OCI-LY3 (cell line): ENCODE measurements at regions not wholly inside any gene's neighbourhood (a gene's known extent, or its start where the extent isn't known, plus 50 kb on each side); places are given as distances from the start of the nearest gene placed in this dataset.

Source experiments
- H2AFZ ChIP-seq: fragments of 200-600, 300-600 bp; shearing (Covaris generic); 2 replicates; pipeline ENCODE4 v1.6.0; 2014; ENCODE audit warnings: antibody characterized with exemption, low read depth, low read length
- H3K27ac ChIP-seq: fragments of 200-600, 300-600 bp; sonication (generic); 2 replicates; pipeline ENCODE4 v1.5.1; 2014; ENCODE audit warnings: mild to moderate bottlenecking, low read length, moderate library complexity, mixed read lengths
- H3K27me3 ChIP-seq: fragments of 200-600, 300-600 bp; sonication (generic); 2 replicates; pipeline ENCODE4 v1.6.1; 2014; ENCODE audit warnings: low read depth, low read length, mixed read lengths
- H3K36me3 ChIP-seq: fragments of 200-600, 300-600 bp; sonication (generic); replicated peaks from 2 replicates; pipeline ENCODE3; 2014; ENCODE audit warnings: low read depth, low read length, mixed read lengths
- H3K4me1 ChIP-seq: fragments of 300-600, 200-600 bp; sonication (generic); 2 replicates; pipeline ENCODE4 v1.6.1; 2014; ENCODE audit warnings: low read length, mixed read lengths
- H3K4me2 ChIP-seq: fragments of 200-600, 300-600 bp; sonication (generic); 2 replicates; pipeline ENCODE4 v1.6.1; 2014; ENCODE audit warnings: low read length, mixed read lengths
- H3K4me3 ChIP-seq: fragments of 300-600, 200-600 bp; sonication (generic); 2 replicates; pipeline ENCODE4 v1.5.1; 2014; ENCODE audit warnings: antibody characterized with exemption, mild to moderate bottlenecking, low read length, moderate library complexity
- H3K79me2 ChIP-seq: fragments of 300-600, 200-600 bp; shearing (Covaris generic); 2 replicates; pipeline ENCODE4 v1.6.1; 2014; ENCODE audit warnings: mild to moderate bottlenecking, low read length, mixed read lengths
- H3K9ac ChIP-seq: fragments of 300-600, 200-600 bp; shearing (Covaris generic); 2 replicates; pipeline ENCODE4 v1.6.0; 2014; ENCODE audit warnings: mild to moderate bottlenecking, low read length, moderate library complexity
- H3K9me3 ChIP-seq: fragments of 200-600, 300-600 bp; shearing (Covaris generic); 2 replicates; pipeline ENCODE4 v1.6.1; 2014; ENCODE audit warnings: low read length, mixed read lengths; ENCODE audit not compliant: insufficient read depth
- H4K20me1 ChIP-seq: fragments of 200-600, 300-600 bp; sonication (generic); 2 replicates; pipeline ENCODE4 v1.6.1; 2016; ENCODE audit warnings: low read length, mixed read lengths; ENCODE audit not compliant: insufficient read depth
- EZH2phosphoT487 ChIP-seq: fragments of 200-600 bp; shearing (Covaris generic); IDR thresholded peaks from 2 replicates; pipeline ENCODE4 v1.6.1; 2018; ENCODE audit warnings: antibody characterized with exemption, mixed run types, low read depth
- TF ChIP-seq, protein P1 (sequence below): fragments of 200-600, 300-600 bp; sonication (generic); IDR thresholded peaks from 2 replicates; pipeline ENCODE4 v1.5.1; 2014; ENCODE audit warnings: antibody characterized with exemption, low read length, low read depth

DNA sequence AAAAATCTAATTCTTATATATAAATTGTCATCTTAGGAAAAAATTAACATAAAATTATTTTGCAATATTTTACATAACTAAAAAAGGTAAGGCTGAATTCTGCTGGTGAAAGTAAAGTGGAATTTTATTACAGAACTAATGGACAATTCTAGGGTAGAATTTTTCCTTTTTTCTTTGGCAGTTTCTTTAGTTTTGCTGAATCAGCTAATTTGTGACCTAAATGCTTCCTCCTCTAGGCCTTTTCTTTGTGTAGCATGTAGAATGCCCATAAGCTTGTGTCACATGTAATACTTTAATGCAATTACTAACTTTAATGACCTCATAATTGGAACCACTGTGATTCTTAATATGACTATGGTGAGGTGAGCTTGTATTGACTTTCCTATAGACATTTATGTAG, 1378.4 kb upstream of the ADGRL4 start:
- Histone ChIP-seq H3K27ac (no peak overlapping the region), H3K36me3 (no peaks in the 10 kb centered on the region), H4K20me1 (no peaks in the 10 kb centered on the region), H2AFZ (no peak overlapping the region), H3K4me2 (no peak overlapping the region), H3K27me3 (no peaks in the 10 kb centered on the region), H3K9ac (no peak overlapping the region), H3K79me2 (no peaks in the 10 kb centered on the region), H3K9me3 (no peaks in the 10 kb centered on the region), H3K4me3 (no peak overlapping the region), H3K4me1 (no peaks in the 10 kb centered on the region)
- TF ChIP-seq, protein P1, sequence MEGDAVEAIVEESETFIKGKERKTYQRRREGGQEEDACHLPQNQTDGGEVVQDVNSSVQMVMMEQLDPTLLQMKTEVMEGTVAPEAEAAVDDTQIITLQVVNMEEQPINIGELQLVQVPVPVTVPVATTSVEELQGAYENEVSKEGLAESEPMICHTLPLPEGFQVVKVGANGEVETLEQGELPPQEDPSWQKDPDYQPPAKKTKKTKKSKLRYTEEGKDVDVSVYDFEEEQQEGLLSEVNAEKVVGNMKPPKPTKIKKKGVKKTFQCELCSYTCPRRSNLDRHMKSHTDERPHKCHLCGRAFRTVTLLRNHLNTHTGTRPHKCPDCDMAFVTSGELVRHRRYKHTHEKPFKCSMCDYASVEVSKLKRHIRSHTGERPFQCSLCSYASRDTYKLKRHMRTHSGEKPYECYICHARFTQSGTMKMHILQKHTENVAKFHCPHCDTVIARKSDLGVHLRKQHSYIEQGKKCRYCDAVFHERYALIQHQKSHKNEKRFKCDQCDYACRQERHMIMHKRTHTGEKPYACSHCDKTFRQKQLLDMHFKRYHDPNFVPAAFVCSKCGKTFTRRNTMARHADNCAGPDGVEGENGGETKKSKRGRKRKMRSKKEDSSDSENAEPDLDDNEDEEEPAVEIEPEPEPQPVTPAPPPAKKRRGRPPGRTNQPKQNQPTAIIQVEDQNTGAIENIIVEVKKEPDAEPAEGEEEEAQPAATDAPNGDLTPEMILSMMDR = no peak
- TF ChIP-seq EZH2phosphoT487 = no peak

DNA sequence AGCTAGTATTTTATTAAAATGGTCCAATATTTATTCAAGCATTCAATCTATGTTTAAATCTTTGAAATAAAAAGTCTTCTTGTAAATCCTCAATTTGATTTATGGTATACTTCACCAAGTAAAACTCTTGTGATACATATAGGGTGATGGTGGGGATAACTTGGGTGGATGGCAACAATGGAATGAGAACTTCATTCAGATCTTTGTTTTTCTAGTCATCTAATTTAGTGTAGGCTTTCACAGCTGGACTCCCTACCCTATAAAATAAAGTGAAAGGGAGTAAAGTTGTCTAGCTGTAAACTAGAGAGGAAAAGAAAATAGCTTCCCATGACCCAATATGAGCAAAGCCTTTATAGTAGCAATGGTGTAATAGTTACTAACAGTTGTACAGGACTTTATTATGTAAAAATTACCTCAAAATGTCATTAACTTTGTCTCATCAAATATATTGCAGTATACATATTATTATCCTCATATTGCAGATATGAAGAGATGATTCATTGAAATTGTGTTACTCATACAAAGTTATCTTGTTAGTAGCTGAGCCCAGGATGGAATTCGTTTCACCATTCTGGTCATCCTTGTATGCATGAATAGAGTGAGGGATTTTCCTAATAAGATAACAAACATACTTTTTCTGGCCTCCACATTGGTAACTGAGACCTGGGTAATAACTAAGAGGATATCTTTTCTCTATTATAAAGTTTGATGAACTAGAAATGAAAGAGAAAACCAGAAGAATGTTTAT, 1377.7 kb upstream of the ADGRL4 start:
- Histone ChIP-seq H3K27ac (no peak overlapping the region), H3K36me3 (no peaks in the 10 kb centered on the region), H3K9me3 (no peaks in the 10 kb centered on the region), H3K27me3 (no peaks in the 10 kb centered on the region), H3K4me2 (no peak overlapping the region), H3K79me2 (no peaks in the 10 kb centered on the region), H3K4me1 (no peaks in the 10 kb centered on the region), H3K4me3 (no peak overlapping the region), H3K9ac (no peak overlapping the region), H2AFZ (no peak overlapping the region), H4K20me1 (no peaks in the 10 kb centered on the region)
- TF ChIP-seq, protein P1 = no peak
- TF ChIP-seq EZH2phosphoT487 = no peak

DNA sequence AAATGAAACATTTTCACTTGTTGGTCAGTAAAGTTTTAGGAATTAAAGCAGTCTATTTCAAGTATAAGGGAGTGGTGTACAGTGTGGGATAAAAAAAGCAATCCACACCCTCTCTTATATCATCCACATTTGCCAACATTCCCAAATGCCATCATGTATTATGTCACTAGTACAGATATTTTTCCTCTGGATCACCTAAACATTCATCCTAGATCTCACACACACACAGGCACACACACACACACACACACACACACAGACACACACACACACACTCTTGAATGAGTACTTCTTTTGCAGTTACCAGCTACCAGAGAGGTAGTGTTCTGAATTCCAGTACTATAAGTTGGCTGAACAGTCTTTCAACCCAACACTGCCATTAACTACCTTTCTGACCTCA, 1369.1 kb upstream of the ADGRL4 start:
- Histone ChIP-seq H3K36me3 (no peaks in the 10 kb centered on the region), H3K9me3 (no peaks in the 10 kb centered on the region)

DNA sequence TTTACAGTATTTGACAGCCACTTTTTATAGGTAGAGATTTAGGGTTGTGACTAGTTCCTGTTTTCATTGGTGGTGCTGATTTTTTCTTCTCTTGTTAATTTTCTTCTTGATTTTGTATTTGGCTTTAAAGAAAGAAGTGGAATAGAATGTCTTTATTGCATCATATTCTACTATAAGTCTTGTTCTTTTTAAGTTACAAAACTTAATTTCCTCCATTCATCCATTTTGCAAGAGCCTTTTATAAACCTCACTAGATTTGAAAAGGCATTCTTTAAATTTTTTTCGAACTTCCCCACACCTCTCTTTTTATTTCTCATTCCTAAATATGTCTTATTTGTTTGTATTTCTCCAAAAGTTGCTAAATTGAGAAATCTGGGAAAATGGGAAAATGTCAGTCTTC, 1368.6 kb upstream of the ADGRL4 start:
- Histone ChIP-seq H3K9me3 (no peaks in the 10 kb centered on the region), H4K20me1 (no peaks in the 10 kb centered on the region), H3K27ac (no peak overlapping the region), H3K36me3 (no peaks in the 10 kb centered on the region), H3K4me2 (no peak overlapping the region), H3K9ac (no peak overlapping the region), H3K4me1 (no peaks in the 10 kb centered on the region), H2AFZ (no peak overlapping the region), H3K27me3 (no peaks in the 10 kb centered on the region), H3K79me2 (no peaks in the 10 kb centered on the region), H3K4me3 (no peak overlapping the region)
- TF ChIP-seq, protein P1 = no peak
- TF ChIP-seq EZH2phosphoT487 = no peak

More for the DNA sequence above, 1369.1 kb upstream of the ADGRL4 start:
- no peak for TF ChIP-seq EZH2phosphoT487
- TF ChIP-seq, protein P1 = no peak
- Histone ChIP-seq H2AFZ (no peak overlapping the region), H3K27me3 (no peaks in the 10 kb centered on the region), H3K9ac (no peak overlapping the region), H3K79me2 (no peaks in the 10 kb centered on the region), H3K4me1 (no peaks in the 10 kb centered on the region), H3K27ac (no peak overlapping the region), H3K4me2 (no peak overlapping the region), H3K4me3 (no peak overlapping the region), H4K20me1 (no peaks in the 10 kb centered on the region)
